GM12865 (cell line): ENCODE measurements at regions not wholly inside any gene's neighbourhood (a gene's known extent, or its start where the extent isn't known, plus 50 kb on each side); places are given as distances from the start of the nearest gene placed in this dataset.

Experiments
- DNase-seq: peaks from one replicate; pipeline ENCODE4 v3.0.0; 2010; ENCODE audit warnings: low read depth
- H3K4me3 ChIP-seq: 2 replicates; pipeline ENCODE4 v1.5.1; 2011; ENCODE audit warnings: mild to moderate bottlenecking, low read depth, low read length, control low read depth
- TF ChIP-seq, protein P1 (sequence below): IDR thresholded peaks from 2 replicates; pipeline ENCODE4 v1.5.1; 2011; ENCODE audit warnings: low read length, control low read depth, low read depth, inconsistent platforms; ENCODE audit not compliant: insufficient read depth; ENCODE audit errors: missing control alignments

DNA sequence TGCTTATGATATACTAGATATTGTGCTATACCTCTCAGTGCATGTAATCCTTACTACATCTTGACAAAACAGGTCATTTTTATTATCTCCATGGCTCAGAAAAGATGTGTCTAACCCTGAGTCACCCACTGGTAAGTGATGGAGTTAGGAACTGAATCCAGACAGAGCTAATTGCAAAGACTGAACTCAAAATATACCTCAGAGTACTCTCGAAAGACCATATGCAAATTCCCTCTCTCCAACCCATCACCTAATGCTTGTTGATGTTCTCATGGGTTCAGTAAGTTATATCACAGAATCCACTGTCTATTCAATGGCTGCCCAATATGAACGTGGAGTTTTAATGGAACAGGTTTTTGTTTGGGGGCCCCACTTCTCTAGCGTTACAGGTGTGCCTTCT is 246.0 kb downstream of the PMP22 start:
- TF ChIP-seq, protein P1, sequence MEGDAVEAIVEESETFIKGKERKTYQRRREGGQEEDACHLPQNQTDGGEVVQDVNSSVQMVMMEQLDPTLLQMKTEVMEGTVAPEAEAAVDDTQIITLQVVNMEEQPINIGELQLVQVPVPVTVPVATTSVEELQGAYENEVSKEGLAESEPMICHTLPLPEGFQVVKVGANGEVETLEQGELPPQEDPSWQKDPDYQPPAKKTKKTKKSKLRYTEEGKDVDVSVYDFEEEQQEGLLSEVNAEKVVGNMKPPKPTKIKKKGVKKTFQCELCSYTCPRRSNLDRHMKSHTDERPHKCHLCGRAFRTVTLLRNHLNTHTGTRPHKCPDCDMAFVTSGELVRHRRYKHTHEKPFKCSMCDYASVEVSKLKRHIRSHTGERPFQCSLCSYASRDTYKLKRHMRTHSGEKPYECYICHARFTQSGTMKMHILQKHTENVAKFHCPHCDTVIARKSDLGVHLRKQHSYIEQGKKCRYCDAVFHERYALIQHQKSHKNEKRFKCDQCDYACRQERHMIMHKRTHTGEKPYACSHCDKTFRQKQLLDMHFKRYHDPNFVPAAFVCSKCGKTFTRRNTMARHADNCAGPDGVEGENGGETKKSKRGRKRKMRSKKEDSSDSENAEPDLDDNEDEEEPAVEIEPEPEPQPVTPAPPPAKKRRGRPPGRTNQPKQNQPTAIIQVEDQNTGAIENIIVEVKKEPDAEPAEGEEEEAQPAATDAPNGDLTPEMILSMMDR, result no peak
- no peak overlapping the region for H3K4me3 ChIP-seq
- no peak for DNase-seq

DNA sequence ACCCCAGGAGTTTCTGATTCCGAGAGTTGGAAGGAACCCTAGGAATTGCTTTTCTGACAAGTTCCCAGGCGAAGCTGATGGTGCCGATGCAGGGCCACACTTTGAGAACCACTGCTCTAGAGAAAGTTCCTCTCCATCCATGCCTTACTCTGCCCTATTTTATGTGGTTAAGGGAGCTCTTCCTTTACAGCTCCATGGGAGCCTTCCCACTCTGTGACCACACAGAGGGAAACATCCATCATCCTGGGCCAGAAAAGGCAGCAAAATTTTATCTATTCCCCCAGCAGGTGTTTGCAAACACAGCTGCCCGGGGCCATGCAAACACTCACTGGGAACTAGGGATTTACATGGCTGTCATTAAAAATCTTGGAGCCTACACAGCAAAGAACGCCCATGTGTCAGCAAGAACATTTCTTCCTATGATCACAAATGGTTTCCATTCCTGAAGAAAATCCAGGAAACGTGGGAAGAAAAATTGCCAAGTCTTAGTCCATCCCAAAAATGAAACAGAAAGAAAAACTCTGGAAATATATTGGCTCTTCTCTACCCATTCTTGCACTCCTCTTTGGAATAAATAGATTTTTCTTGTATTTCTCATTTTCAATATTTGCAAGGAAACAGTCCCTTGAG is 252.7 kb downstream of the PMP22 start:
- H3K4me3 ChIP-seq, result no peak overlapping the region
- no peak for DNase-seq
- TF ChIP-seq, protein P1, result no peak

DNA sequence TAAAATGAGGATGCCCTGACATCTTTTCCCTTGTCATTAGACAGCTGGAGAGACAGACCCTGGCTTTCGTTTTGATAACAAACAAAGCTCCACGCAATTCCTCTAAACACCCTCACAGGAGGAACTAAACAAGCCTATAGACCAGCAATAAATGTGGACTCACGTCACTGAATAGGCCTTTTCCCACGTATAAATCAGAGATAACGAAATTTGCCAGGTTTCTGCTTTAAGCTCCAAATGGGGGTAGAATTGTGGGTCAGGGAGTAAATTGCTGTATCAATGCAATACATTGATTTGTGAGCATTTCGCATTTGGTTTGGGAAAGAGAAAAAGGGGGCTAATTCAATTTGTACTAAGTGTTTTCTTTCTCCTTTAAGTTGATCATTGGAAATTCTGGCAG is 256.0 kb downstream of the PMP22 start:
- no peak overlapping the region for H3K4me3 ChIP-seq
- DNase-seq, result no peak
- TF ChIP-seq, protein P1, result no peak

- TF ChIP-seq, protein P1, result no peak
- no peak overlapping the region for H3K4me3 ChIP-seq
- DNase-seq, result no peak
These were observed 258.0 kb downstream of the PMP22 start for GRCh38 chr17:15007147-15007553.

- no peak overlapping the region for H3K4me3 ChIP-seq
- TF ChIP-seq, protein P1, result no peak
- no peak for DNase-seq
These were observed 258.6 kb downstream of the PMP22 start for GRCh38 chr17:15006421-15007128.

DNA sequence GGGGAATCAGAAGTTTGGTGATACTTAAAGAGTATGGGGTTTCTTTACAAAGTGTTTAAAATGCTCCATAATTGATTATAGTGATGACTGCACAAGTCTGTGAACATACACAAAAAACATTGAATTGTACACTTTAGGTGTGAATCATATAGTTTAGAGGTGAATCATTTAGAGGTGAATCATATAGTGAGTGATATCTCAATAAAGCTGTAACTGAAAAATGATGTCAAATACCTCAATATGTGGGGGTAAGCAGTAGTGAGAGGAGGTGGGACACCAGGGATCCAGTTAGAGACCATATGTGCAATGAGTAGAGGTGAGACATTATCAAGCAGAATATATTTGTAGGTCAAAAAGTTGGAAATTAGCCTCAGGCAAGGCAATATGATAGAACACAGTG is 264.5 kb downstream of the PMP22 start:
- TF ChIP-seq, protein P1, result no peak
- DNase-seq, result no peak
- H3K4me3 ChIP-seq, result no peak overlapping the region

DNA sequence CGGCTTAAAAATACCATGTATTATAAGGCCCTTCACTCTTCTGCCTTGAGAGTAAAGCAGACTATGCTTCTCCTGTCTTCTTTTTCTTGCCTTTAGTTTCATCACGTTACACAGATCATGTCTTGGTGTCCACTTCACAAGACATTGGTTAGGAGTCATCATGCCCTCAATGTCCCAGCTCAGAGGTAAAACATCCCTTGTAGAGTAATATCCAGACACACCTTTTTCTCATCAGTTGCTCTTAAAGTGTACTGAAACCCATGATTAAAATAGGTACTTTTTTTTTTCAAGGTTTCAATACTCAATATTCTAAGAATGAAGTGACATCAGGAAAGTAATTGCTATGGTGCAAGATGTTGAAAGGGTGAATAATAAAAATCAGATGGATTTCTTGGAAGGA is 267.8 kb downstream of the PMP22 start:
- TF ChIP-seq, protein P1, result no peak
- no peak for DNase-seq
- H3K4me3 ChIP-seq, result no peak overlapping the region
